HEK293T (cell line): ENCODE measurements at regions not wholly inside any gene's neighbourhood (a gene's known extent, or its start where the extent isn't known, plus 50 kb on each side); places are given as distances from the start of the nearest gene placed in this dataset.

Experiments used
- FOXM1 ChIP-seq: fragments of 450-650 bp; IDR thresholded peaks from 2 replicates; pipeline ENCODE4 v1.6.1; 2017; ENCODE audit warnings: mild to moderate bottlenecking, borderline replicate concordance
- NFRKB ChIP-seq: fragments of 450-650 bp; IDR thresholded peaks from 2 replicates; pipeline ENCODE4 v1.6.1; 2016; ENCODE audit warnings: mild to moderate bottlenecking, moderate library complexity

- TF ChIP-seq NFRKB (no peak), FOXM1 (no peak)
Observed at GRCh38 chr19:30090963-30091362, 148.9 kb downstream of the URI1 start.
